ENCODE measurements at regions not wholly inside any gene's neighbourhood (a gene's known extent, or its start where the extent isn't known, plus 50 kb on each side); places are given as distances from the start of the nearest gene placed in this dataset.

GRCh38 chr11:87740451-87740850 is 434.8 kb downstream of the RAB38 start:
- no peaks in the 10 kb centered on the region for H3K79me2 ChIP-seq (ENCODE audit: low read length)
- DNase-seq, result no peak
- H4K20me1 ChIP-seq (ENCODE audit: insufficient read depth, low read depth, low read length), result no peaks in the 10 kb centered on the region
- H3K9ac ChIP-seq (ENCODE audit: low read length), result no peak overlapping the region
- H3K4me1 ChIP-seq (ENCODE audit: low read length), result no peaks in the 10 kb centered on the region; the same call in 1 of the 2 replicates
- H3K27me3 ChIP-seq (ENCODE audit: low read length), result 0 out of 2 replicates have a peak, but pooled peaks cover 4% of the 10 kb centered on the region
- no peak overlapping the region for H3K27ac ChIP-seq (ENCODE audit: low read length)
- H3K4me2 ChIP-seq (ENCODE audit: low read depth, low read length, poor library complexity, severe bottlenecking), result no peak overlapping the region
- no peak overlapping the region for H3K4me3 ChIP-seq (ENCODE audit: low read length)
- no peaks in the 10 kb centered on the region for H3K36me3 ChIP-seq (ENCODE audit: insufficient read depth, low read length)
- H2AFZ ChIP-seq (ENCODE audit: low read length), result no peak overlapping the region
- no peaks in the 10 kb centered on the region for H3K9me2 ChIP-seq (replicated peaks; ENCODE audit: insufficient read depth, low read length)
- H3K9me3 ChIP-seq (ENCODE audit: low read length), result no peaks in the 10 kb centered on the region

GRCh38 chr11:87739766-87740165 is 435.5 kb downstream of the RAB38 start:
- no peak overlapping the region for H3K27ac ChIP-seq (ENCODE audit: low read length)
- H3K9ac ChIP-seq (ENCODE audit: low read length), result no peak overlapping the region
- no peaks in the 10 kb centered on the region for H4K20me1 ChIP-seq (ENCODE audit: insufficient read depth, low read depth, low read length)
- DNase-seq, result no peak
- H3K4me2 ChIP-seq (ENCODE audit: low read depth, low read length, poor library complexity, severe bottlenecking), result no peak overlapping the region
- H3K36me3 ChIP-seq (ENCODE audit: insufficient read depth, low read length), result no peaks in the 10 kb centered on the region
- H3K4me1 ChIP-seq (ENCODE audit: low read length), result no peaks in the 10 kb centered on the region; the same call in 1 of the 2 replicates
- H3K9me3 ChIP-seq (ENCODE audit: low read length), result no peaks in the 10 kb centered on the region
- 0 out of 2 replicates have a peak, but pooled peaks cover 4% of the 10 kb centered on the region for H3K27me3 ChIP-seq (ENCODE audit: low read length)
- no peak overlapping the region for H2AFZ ChIP-seq (ENCODE audit: low read length)
- H3K79me2 ChIP-seq (ENCODE audit: low read length), result no peaks in the 10 kb centered on the region
- no peak overlapping the region for H3K4me3 ChIP-seq (ENCODE audit: low read length)
- no peaks in the 10 kb centered on the region for H3K9me2 ChIP-seq (replicated peaks; ENCODE audit: insufficient read depth, low read length)

GRCh38 chr11:87739261-87739660 is 436.0 kb downstream of the RAB38 start:
- Histone ChIP-seq H3K4me1 (ENCODE audit: low read length) (no peaks in the 10 kb centered on the region; the same call in 1 of the 2 replicates), H4K20me1 (ENCODE audit: insufficient read depth, low read depth, low read length) (no peaks in the 10 kb centered on the region), H3K9me3 (ENCODE audit: low read length) (no peaks in the 10 kb centered on the region), H3K4me3 (ENCODE audit: low read length) (no peak overlapping the region), H3K9ac (ENCODE audit: low read length) (no peak overlapping the region), H3K36me3 (ENCODE audit: insufficient read depth, low read length) (no peaks in the 10 kb centered on the region), H3K27me3 (ENCODE audit: low read length) (0 out of 2 replicates have a peak, but pooled peaks cover 4% of the 10 kb centered on the region), H2AFZ (ENCODE audit: low read length) (no peak overlapping the region), H3K27ac (ENCODE audit: low read length) (no peak overlapping the region), H3K9me2 (replicated peaks; ENCODE audit: insufficient read depth, low read length) (no peaks in the 10 kb centered on the region), H3K79me2 (ENCODE audit: low read length) (no peaks in the 10 kb centered on the region), H3K4me2 (ENCODE audit: low read depth, low read length, poor library complexity, severe bottlenecking) (no peak overlapping the region)
- no peak for DNase-seq

- no peak for DNase-seq
- no peak overlapping the region for H3K27ac ChIP-seq (ENCODE audit: low read length)
- H3K4me2 ChIP-seq (ENCODE audit: low read depth, low read length, poor library complexity, severe bottlenecking), result no peak overlapping the region
- H3K4me3 ChIP-seq (ENCODE audit: low read length), result no peak overlapping the region
- 0 out of 2 replicates have a peak, but pooled peaks cover 3% of the 10 kb centered on the region for H3K27me3 ChIP-seq (ENCODE audit: low read length)
- H3K9ac ChIP-seq (ENCODE audit: low read length), result no peak overlapping the region
- no peaks in the 10 kb centered on the region for H3K9me3 ChIP-seq (ENCODE audit: low read length)
- H3K36me3 ChIP-seq (ENCODE audit: insufficient read depth, low read length), result no peaks in the 10 kb centered on the region
- no peaks in the 10 kb centered on the region for H3K9me2 ChIP-seq (replicated peaks; ENCODE audit: insufficient read depth, low read length)
- no peaks in the 10 kb centered on the region for H4K20me1 ChIP-seq (ENCODE audit: insufficient read depth, low read depth, low read length)
- H3K4me1 ChIP-seq (ENCODE audit: low read length), result no peaks in the 10 kb centered on the region; the same call in 1 of the 2 replicates
- no peaks in the 10 kb centered on the region for H3K79me2 ChIP-seq (ENCODE audit: low read length)
- H2AFZ ChIP-seq (ENCODE audit: low read length), result no peak overlapping the region
Measured at GRCh38 chr11:87736928-87737327, 438.3 kb downstream of the RAB38 start.

- no peak overlapping the region for H3K4me3 ChIP-seq (ENCODE audit: low read length)
- H3K9ac ChIP-seq (ENCODE audit: low read length), result no peak overlapping the region
- H3K4me1 ChIP-seq (ENCODE audit: low read length), result peaks cover 6% of the 10 kb centered on the region
- no peak overlapping the region for H3K4me2 ChIP-seq (ENCODE audit: low read depth, low read length, poor library complexity, severe bottlenecking)
- no peaks in the 10 kb centered on the region for H3K36me3 ChIP-seq (ENCODE audit: insufficient read depth, low read length)
- H3K27ac ChIP-seq (ENCODE audit: low read length), result no peak overlapping the region
- no peaks in the 10 kb centered on the region for H3K9me2 ChIP-seq (replicated peaks; ENCODE audit: insufficient read depth, low read length)
- no peaks in the 10 kb centered on the region for H4K20me1 ChIP-seq (ENCODE audit: insufficient read depth, low read depth, low read length)
- no peak for DNase-seq
- no peaks in the 10 kb centered on the region for H3K79me2 ChIP-seq (ENCODE audit: low read length)
- H2AFZ ChIP-seq (ENCODE audit: low read length), result no peak overlapping the region
- no peaks in the 10 kb centered on the region for H3K27me3 ChIP-seq (ENCODE audit: low read length)
- no peaks in the 10 kb centered on the region for H3K9me3 ChIP-seq (ENCODE audit: low read length)
Measured at GRCh38 chr11:87726506-87726905, 448.7 kb downstream of the RAB38 start.

- Histone ChIP-seq H4K20me1 (ENCODE audit: insufficient read depth, low read depth, low read length) (no peaks in the 10 kb centered on the region), H3K9me2 (replicated peaks; ENCODE audit: insufficient read depth, low read length) (no peaks in the 10 kb centered on the region), H3K36me3 (ENCODE audit: insufficient read depth, low read length) (no peaks in the 10 kb centered on the region), H3K9ac (ENCODE audit: low read length) (no peak overlapping the region), H2AFZ (ENCODE audit: low read length) (no peak overlapping the region), H3K27ac (ENCODE audit: low read length) (no peak overlapping the region), H3K79me2 (ENCODE audit: low read length) (no peaks in the 10 kb centered on the region), H3K4me2 (ENCODE audit: low read depth, low read length, poor library complexity, severe bottlenecking) (no peak overlapping the region), H3K9me3 (ENCODE audit: low read length) (no peaks in the 10 kb centered on the region), H3K4me3 (ENCODE audit: low read length) (no peak overlapping the region), H3K27me3 (ENCODE audit: low read length) (no peaks in the 10 kb centered on the region), H3K4me1 (ENCODE audit: low read length) (peaks cover 12% of the 10 kb centered on the region)
- no peak for DNase-seq
Measured at GRCh38 chr11:87724358-87724757, 450.9 kb downstream of the RAB38 start.

GRCh38 chr11:87722756-87723565 is 452.3 kb downstream of the RAB38 start:
- Histone ChIP-seq H3K9ac (ENCODE audit: low read length) (no peak overlapping the region), H2AFZ (ENCODE audit: low read length) (no peak overlapping the region), H3K36me3 (ENCODE audit: insufficient read depth, low read length) (no peaks in the 10 kb centered on the region), H3K79me2 (ENCODE audit: low read length) (no peaks in the 10 kb centered on the region), H3K9me3 (ENCODE audit: low read length) (no peaks in the 10 kb centered on the region), H3K9me2 (replicated peaks; ENCODE audit: insufficient read depth, low read length) (no peaks in the 10 kb centered on the region), H3K4me3 (ENCODE audit: low read length) (no peak overlapping the region), H3K4me2 (ENCODE audit: low read depth, low read length, poor library complexity, severe bottlenecking) (no peak overlapping the region), H3K27ac (ENCODE audit: low read length) (no peak overlapping the region), H3K4me1 (ENCODE audit: low read length) (peaks cover 13% of the 10 kb centered on the region), H4K20me1 (ENCODE audit: insufficient read depth, low read depth, low read length) (no peaks in the 10 kb centered on the region), H3K27me3 (ENCODE audit: low read length) (no peaks in the 10 kb centered on the region)
- DNase-seq, result peak; percentile 88

GRCh38 chr11:87719326-87720073 is 455.7 kb downstream of the RAB38 start:
- Histone ChIP-seq H3K27me3 (ENCODE audit: low read length) (no peaks in the 10 kb centered on the region), H3K4me2 (ENCODE audit: low read depth, low read length, poor library complexity, severe bottlenecking) (peak overlapping the region; percentile 24), H3K9ac (ENCODE audit: low read length) (peak overlapping the region; percentile 9; the same call in 1 of the 2 replicates), H3K9me2 (replicated peaks; ENCODE audit: insufficient read depth, low read length) (no peaks in the 10 kb centered on the region), H3K4me1 (ENCODE audit: low read length) (peaks cover 13% of the 10 kb centered on the region), H3K36me3 (ENCODE audit: insufficient read depth, low read length) (no peaks in the 10 kb centered on the region), H3K9me3 (ENCODE audit: low read length) (no peaks in the 10 kb centered on the region), H3K27ac (ENCODE audit: low read length) (no peak overlapping the region), H4K20me1 (ENCODE audit: insufficient read depth, low read depth, low read length) (no peaks in the 10 kb centered on the region), H3K4me3 (ENCODE audit: low read length) (no peak overlapping the region; the same call in 1 of the 2 replicates), H3K79me2 (ENCODE audit: low read length) (no peaks in the 10 kb centered on the region), H2AFZ (ENCODE audit: low read length) (no peak overlapping the region)
- no peak for DNase-seq
